ENCODE measurements at regions not wholly inside any gene's neighbourhood (a gene's known extent, or its start where the extent isn't known, plus 50 kb on each side); places are given as distances from the start of the nearest gene placed in this dataset.

- H2AFZ ChIP-seq (ENCODE audit: control insufficient read depth, low read depth, low read length), result no peak overlapping the region
Measured at GRCh38 chr2:156837635-156838370, 401.6 kb downstream of the GPD2 start.

GRCh38 chr2:156841321-156841720 lies 405.1 kb downstream of the GPD2 start:
- 9% methylated on average over 3 of the region's 3 CpGs for WGBS (ENCODE audit: insufficient coverage, insufficient replicate concordance, low lambda C conversion rate, missing lambda C conversion rate)
- no peak overlapping the region for H3K27ac ChIP-seq (ENCODE audit: control insufficient read depth, insufficient read depth)
- FAIRE-seq (no peak), ATAC-seq (peak; percentile 61), DNase-seq (ENCODE audit: low read depth, low spot score) (no peak)
- H3K4me3 ChIP-seq, result no peak overlapping the region
- H3K4me1 ChIP-seq (ENCODE audit: control insufficient read depth, insufficient read depth, low read length), result no peaks in the 10 kb centered on the region
- intact Hi-C loops (cut with micrococcal nuclease; ENCODE audit: unreplicated experiment), result no loop called here
- no peaks in the 10 kb centered on the region for H4K20me1 ChIP-seq (ENCODE audit: control insufficient read depth, insufficient read depth)
- no peak overlapping the region for H3K4me2 ChIP-seq (ENCODE audit: control insufficient read depth, insufficient read depth)
- SMC1A ChIA-PET (ENCODE audit: uncharacterized antibody, unreplicated experiment), result no interaction called here
- H3K9ac ChIP-seq (ENCODE audit: control insufficient read depth, insufficient read depth, low read length), result no peak overlapping the region
- in situ Hi-C loops (cut with MboI), result no loop called here
- H3K79me2 ChIP-seq (ENCODE audit: control insufficient read depth, insufficient read depth, low read length), result no peaks in the 10 kb centered on the region
- CTCF ChIA-PET, result interaction anchor here (0.6 kb wide), 1 partner anchor 85 kb away, joined by 3 read pairs; no protein-coding TSS in a partner anchor
- no peaks in the 10 kb centered on the region for H3K27me3 ChIP-seq (replicated peaks in 1 of 2; ENCODE audit: control insufficient read depth in 2 of 2, insufficient read depth in 2 of 2, low read length in 1 of 2)
- BruUV-seq (replicated peaks), result no TSS peak
- no peaks in the 10 kb centered on the region for H3K36me3 ChIP-seq (ENCODE audit: control insufficient read depth in 2 of 2, insufficient read depth in 2 of 2, low read length in 1 of 2)
- RAD21 ChIA-PET (ENCODE audit: unreplicated experiment), result no interaction called here
- no peak for TF ChIP-seq RCOR1 (conservative IDR thresholded peaks at IDR 0.05; ENCODE audit: low read depth, low read length)
- no peak for TF ChIP-seq NFIC (IDR thresholded peaks at IDR 0.05; ENCODE audit: low read depth, low read length)
- TF ChIP-seq CEBPZ (IDR thresholded peaks at IDR 0.05; ENCODE audit: low read depth, low read length), result no peak
- TF ChIP-seq ATF2 (IDR thresholded peaks at IDR 0.05; ENCODE audit: low read length), result no peak
- no peak for TF ChIP-seq MYC (IDR thresholded peaks at IDR 0.05; ENCODE audit: insufficient read depth, insufficient read length, insufficient replicate concordance, low read length, severe bottlenecking)
- TF ChIP-seq RAD21 (IDR thresholded peaks at IDR 0.05; ENCODE audit: insufficient read depth, low read depth, low read length), result no peak
- TF ChIP-seq ELK1 (IDR thresholded peaks at IDR 0.05; ENCODE audit: low read depth, low read length), result no peak
- no peak for TF ChIP-seq RFX5 (IDR thresholded peaks at IDR 0.05; ENCODE audit: low read depth, low read length)
- H2AFZ ChIP-seq (ENCODE audit: control insufficient read depth, low read depth, low read length), result no peak overlapping the region
- POLR2A ChIA-PET, result no interaction called here
- no peaks in the 10 kb centered on the region for H3K9me3 ChIP-seq (replicated peaks; ENCODE audit: control insufficient read depth, insufficient read depth, low read length)

More at GRCh38 chr2:156837635-156838370, 401.6 kb downstream of the GPD2 start:
- Histone ChIP-seq H3K27ac (ENCODE audit: control insufficient read depth, insufficient read depth) (no peak overlapping the region), H3K4me3 (no peak overlapping the region), H3K9ac (ENCODE audit: control insufficient read depth, insufficient read depth, low read length) (no peak overlapping the region), H3K4me2 (ENCODE audit: control insufficient read depth, insufficient read depth) (no peak overlapping the region), H3K4me1 (ENCODE audit: control insufficient read depth, insufficient read depth, low read length) (no peaks in the 10 kb centered on the region), H3K9me3 (replicated peaks; ENCODE audit: control insufficient read depth, insufficient read depth, low read length) (no peaks in the 10 kb centered on the region), H3K79me2 (ENCODE audit: control insufficient read depth, insufficient read depth, low read length) (no peaks in the 10 kb centered on the region), H3K27me3 (replicated peaks in 1 of 2; ENCODE audit: control insufficient read depth in 2 of 2, insufficient read depth in 2 of 2, low read length in 1 of 2) (no peaks in the 10 kb centered on the region), H4K20me1 (ENCODE audit: control insufficient read depth, insufficient read depth) (no peaks in the 10 kb centered on the region), H3K36me3 (ENCODE audit: control insufficient read depth in 2 of 2, insufficient read depth in 2 of 2, low read length in 1 of 2) (no peaks in the 10 kb centered on the region)
- POLR2A ChIA-PET, result no interaction called here
- DNase-seq (ENCODE audit: low read depth, low spot score) (no peak), ATAC-seq (no peak), FAIRE-seq (no peak)
- RAD21 ChIA-PET (ENCODE audit: unreplicated experiment), result no interaction called here
- CTCF ChIA-PET, result interaction anchor here (0.7 to 0.9 kb wide), 2 partner anchors 19 to 41 kb away, joined by 3 read pairs; no protein-coding TSS in a partner anchor
- TF ChIP-seq SPI1 (IDR thresholded peaks at IDR 0.05; ENCODE audit: borderline replicate concordance, insufficient read depth, low read depth, low read length), result 0 out of 2 replicates have a peak, but pooled peaks have one; percentile 9
- TF ChIP-seq ATF7 (IDR thresholded peaks at IDR 0.05; ENCODE audit: low read depth), result no peak
- intact Hi-C loops (cut with micrococcal nuclease; ENCODE audit: unreplicated experiment) (no loop called here), in situ Hi-C loops (cut with MboI) (no loop called here)
- WGBS (ENCODE audit: insufficient coverage, insufficient replicate concordance, low lambda C conversion rate, missing lambda C conversion rate), result 29% methylated on average over 6 of the region's 6 CpGs
- SMC1A ChIA-PET (ENCODE audit: uncharacterized antibody, unreplicated experiment), result no interaction called here
- BruUV-seq (replicated peaks), result no TSS peak
